ENCODE measurements at regions not wholly inside any gene's neighbourhood (a gene's known extent, or its start where the extent isn't known, plus 50 kb on each side); places are given as distances from the start of the nearest gene placed in this dataset.
A peak's percentile ranks its signal among the peaks of the same experiment; 100 is the strongest.

- no peak for DNase-seq
Measured at GRCh38 chr7:131197920-131198615, 129.6 kb upstream of the MKLN1 start.

GRCh38 chr7:131202451-131202850 lies 125.2 kb upstream of the MKLN1 start:
- DNase-seq = no peak

GRCh38 chr7:131203291-131203976 lies 124.2 kb upstream of the MKLN1 start:
- DNase-seq = no peak

- DNase-seq = no peak
Measured at GRCh38 chr7:131208777-131209176, 118.9 kb upstream of the MKLN1 start.

GRCh38 chr7:131210618-131211017 lies 117.1 kb upstream of the MKLN1 start:
- DNase-seq = no peak

GRCh38 chr7:131211500-131211899 lies 116.2 kb upstream of the MKLN1 start:
- no peak for DNase-seq

- peak; percentile 16 for DNase-seq
Measured at GRCh38 chr7:131212114-131212513, 115.6 kb upstream of the MKLN1 start.

- DNase-seq = peak; percentile 36
Measured at GRCh38 chr7:131218727-131219128, 108.9 kb upstream of the MKLN1 start.

GRCh38 chr7:131219312-131220041 lies 108.2 kb upstream of the MKLN1 start:
- DNase-seq = no peak

- no peak for DNase-seq
Measured at GRCh38 chr7:131221061-131221460, 106.6 kb upstream of the MKLN1 start.

- DNase-seq = no peak
Measured at GRCh38 chr7:131222171-131222570, 105.5 kb upstream of the MKLN1 start.

GRCh38 chr7:131223151-131223550 lies 104.5 kb upstream of the MKLN1 start:
- DNase-seq = no peak

GRCh38 chr7:131224996-131225395 lies 102.7 kb upstream of the MKLN1 start:
- no peak for DNase-seq

GRCh38 chr7:131225619-131226513 lies 101.8 kb upstream of the MKLN1 start:
- no peak for DNase-seq

- no peak for DNase-seq
Measured at GRCh38 chr7:131226514-131226865, 101.2 kb upstream of the MKLN1 start.

- DNase-seq = peak; percentile 61
Measured at GRCh38 chr7:131231381-131232220, 96.1 kb upstream of the MKLN1 start.

- no peak for DNase-seq
Measured at GRCh38 chr7:131232768-131233167, 94.9 kb upstream of the MKLN1 start.

- DNase-seq = no peak
Measured at GRCh38 chr7:131233193-131233592, 94.5 kb upstream of the MKLN1 start.

- DNase-seq = no peak
Measured at GRCh38 chr7:131234719-131235488, 92.8 kb upstream of the MKLN1 start.

- peak; percentile 25 for DNase-seq
Measured at GRCh38 chr7:131235489-131236317, 92.0 kb upstream of the MKLN1 start.
